GM12878 (cell line): ENCODE measurements at regions not wholly inside any gene's neighbourhood (a gene's known extent, or its start where the extent isn't known, plus 50 kb on each side); places are given as distances from the start of the nearest gene placed in this dataset.

Experiments used
- HDAC2 ChIP-seq: fragments of 200-600 bp; sonication (generic); IDR thresholded peaks from 2 replicates; pipeline ENCODE4 v1.6.1; 2017
- HDGF ChIP-seq: fragments of 450-650 bp; IDR thresholded peaks from 2 replicates; pipeline ENCODE4 v1.6.1; 2016; ENCODE audit warnings: antibody characterized with exemption
- JUNB ChIP-seq: IDR thresholded peaks from 2 replicates; pipeline ENCODE4 v1.6.1; 2016; ENCODE audit warnings: antibody characterized with exemption, mild to moderate bottlenecking
- KDM1A ChIP-seq: fragments of 200-600 bp; sonication (generic); IDR thresholded peaks from 2 replicates; pipeline ENCODE4 v1.6.1; 2016; ENCODE audit warnings: borderline replicate concordance
- KLF5 ChIP-seq: fragments of 450-650 bp; IDR thresholded peaks from 2 replicates; pipeline ENCODE4 v1.6.1; 2014; ENCODE audit warnings: mild to moderate bottlenecking; ENCODE audit not compliant: partially characterized antibody
- MEF2B ChIP-seq: fragments of 450-650 bp; IDR thresholded peaks from 2 replicates; pipeline ENCODE4 v1.6.1; 2018; ENCODE audit warnings: mild to moderate bottlenecking, moderate library complexity; ENCODE audit not compliant: partially characterized antibody, poor library complexity, severe bottlenecking
- NRF1 ChIP-seq: conservative IDR thresholded peaks from 2 replicates; pipeline ENCODE4 v1.6.1; 2011; ENCODE audit warnings: mild to moderate bottlenecking, low read depth, low read length, improper control_type of control experiment
- TCF12 ChIP-seq: IDR thresholded peaks from 2 replicates; pipeline ENCODE4 v1.6.1; 2011; ENCODE audit warnings: low read depth, mild to moderate bottlenecking, low read length
- ZZZ3 ChIP-seq: IDR thresholded peaks from 2 replicates; pipeline ENCODE4 v1.6.1; 2011; ENCODE audit warnings: low read depth; ENCODE audit not compliant: control insufficient read depth, insufficient read length
- TF ChIP-seq, protein P1 (sequence below): fragments of 450-650 bp; formaldehyde crosslinking; IDR thresholded peaks from 2 replicates; pipeline ENCODE4 v1.4.0; 2022; ENCODE audit warnings: mild to moderate bottlenecking, moderate library complexity
- TF ChIP-seq, protein P2 (sequence below): fragments of 450-650 bp; IDR thresholded peaks from 2 replicates; pipeline ENCODE4 v1.6.1; 2017; ENCODE audit warnings: low read depth, mild to moderate bottlenecking, moderate library complexity

DNA sequence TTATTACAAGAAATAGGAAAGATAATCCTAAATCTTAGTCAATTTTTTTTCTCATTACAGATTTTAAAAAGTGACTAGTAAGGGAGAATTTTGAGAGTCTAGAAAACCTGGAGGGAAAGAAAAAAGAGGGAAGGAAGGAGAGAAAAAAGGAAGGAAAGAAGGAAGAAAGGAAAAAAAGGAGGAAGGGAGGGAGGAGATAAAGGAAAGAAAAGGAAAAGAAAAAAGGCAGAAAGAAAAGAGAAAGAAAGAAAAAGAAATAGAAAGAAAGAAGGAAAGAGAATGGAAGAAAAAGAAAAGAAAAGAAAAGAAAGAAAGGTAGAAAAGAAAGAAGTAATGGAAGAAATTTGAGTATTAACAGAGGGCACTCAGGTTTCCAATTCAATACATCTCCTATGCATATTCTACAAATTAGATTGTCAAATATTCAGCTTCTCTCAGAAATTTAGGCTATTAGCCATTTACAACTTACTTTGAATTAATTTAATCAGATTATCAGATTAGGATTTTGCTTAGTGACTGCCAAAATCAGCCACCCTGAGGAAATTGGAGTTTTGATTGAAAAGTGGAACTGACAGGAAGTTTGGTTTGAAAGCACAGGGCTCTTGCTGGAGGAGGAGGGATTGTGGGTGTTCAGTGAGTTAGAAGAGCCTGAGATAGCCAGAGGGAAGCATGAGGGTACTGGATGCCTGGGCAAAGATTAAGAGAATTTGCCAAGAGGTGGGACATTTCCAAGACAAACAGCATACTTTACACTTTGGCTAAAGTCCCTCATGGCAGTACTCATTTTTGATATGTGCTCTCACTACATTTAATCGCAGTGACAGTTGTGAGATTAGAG lies 677.8 kb downstream of the USP25 start (continued):
- TF ChIP-seq, protein P1, sequence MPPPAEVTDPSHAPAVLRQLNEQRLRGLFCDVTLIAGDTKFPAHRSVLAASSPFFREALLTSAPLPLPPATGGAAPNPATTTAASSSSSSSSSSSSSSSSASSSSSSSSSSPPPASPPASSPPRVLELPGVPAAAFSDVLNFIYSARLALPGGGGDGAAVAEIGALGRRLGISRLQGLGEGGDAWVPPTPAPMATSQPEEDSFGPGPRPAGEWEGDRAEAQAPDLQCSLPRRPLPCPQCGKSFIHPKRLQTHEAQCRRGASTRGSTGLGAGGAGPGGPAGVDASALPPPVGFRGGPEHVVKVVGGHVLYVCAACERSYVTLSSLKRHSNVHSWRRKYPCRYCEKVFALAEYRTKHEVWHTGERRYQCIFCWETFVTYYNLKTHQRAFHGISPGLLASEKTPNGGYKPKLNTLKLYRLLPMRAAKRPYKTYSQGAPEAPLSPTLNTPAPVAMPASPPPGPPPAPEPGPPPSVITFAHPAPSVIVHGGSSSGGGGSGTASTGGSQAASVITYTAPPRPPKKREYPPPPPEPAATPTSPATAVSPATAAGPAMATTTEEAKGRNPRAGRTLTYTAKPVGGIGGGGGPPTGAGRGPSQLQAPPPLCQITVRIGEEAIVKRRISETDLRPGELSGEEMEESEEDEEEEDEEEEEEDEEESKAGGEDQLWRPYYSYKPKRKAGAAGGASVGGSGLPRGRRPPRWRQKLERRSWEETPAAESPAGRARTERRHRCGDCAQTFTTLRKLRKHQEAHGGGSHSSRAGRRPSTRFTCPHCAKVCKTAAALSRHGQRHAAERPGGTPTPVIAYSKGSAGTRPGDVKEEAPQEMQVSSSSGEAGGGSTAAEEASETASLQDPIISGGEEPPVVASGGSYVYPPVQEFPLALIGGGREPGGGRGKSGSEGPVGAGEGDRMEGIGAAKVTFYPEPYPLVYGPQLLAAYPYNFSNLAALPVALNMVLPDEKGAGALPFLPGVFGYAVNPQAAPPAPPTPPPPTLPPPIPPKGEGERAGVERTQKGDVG (CRISPR knock-in tag): no peak
- TF ChIP-seq JUNB (no peak), HDGF (no peak), ZZZ3 (no peak), TCF12 (no peak), NRF1 (no peak), HDAC2 (no peak), MEF2B (no peak), KDM1A (no peak), KLF5 (no peak)
- TF ChIP-seq, protein P2, sequence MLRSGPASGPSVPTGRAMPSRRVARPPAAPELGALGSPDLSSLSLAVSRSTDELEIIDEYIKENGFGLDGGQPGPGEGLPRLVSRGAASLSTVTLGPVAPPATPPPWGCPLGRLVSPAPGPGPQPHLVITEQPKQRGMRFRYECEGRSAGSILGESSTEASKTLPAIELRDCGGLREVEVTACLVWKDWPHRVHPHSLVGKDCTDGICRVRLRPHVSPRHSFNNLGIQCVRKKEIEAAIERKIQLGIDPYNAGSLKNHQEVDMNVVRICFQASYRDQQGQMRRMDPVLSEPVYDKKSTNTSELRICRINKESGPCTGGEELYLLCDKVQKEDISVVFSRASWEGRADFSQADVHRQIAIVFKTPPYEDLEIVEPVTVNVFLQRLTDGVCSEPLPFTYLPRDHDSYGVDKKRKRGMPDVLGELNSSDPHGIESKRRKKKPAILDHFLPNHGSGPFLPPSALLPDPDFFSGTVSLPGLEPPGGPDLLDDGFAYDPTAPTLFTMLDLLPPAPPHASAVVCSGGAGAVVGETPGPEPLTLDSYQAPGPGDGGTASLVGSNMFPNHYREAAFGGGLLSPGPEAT: no peak
- TF ChIP-seq, all 136 proteins: peak for 0
